Activated T-helper 2 cell treated with anti-CD3 and anti-CD28 coated beads, Interferon-gamma antibody, Interleukin-2, Interleukin-4, amounts not matched to agents 10 μg/mL and 5 μg/mL and 100 μg/mL, durations not matched to agents 14 hours and 24 hours and 36 hours (primary cell): ENCODE measurements at regions not wholly inside any gene's neighbourhood (a gene's known extent, or its start where the extent isn't known, plus 50 kb on each side); places are given as distances from the start of the nearest gene placed in this dataset.

Experiments
- DNase-seq: peaks from one replicate; pipeline ENCODE4 v3.0.0; 2021; ENCODE audit warnings: low spot score
- H3K27ac Mint-ChIP-seq: one replicate; pipeline ENCODE4 v1.8.0; 2021; ENCODE audit warnings: mixed read lengths
- H3K27me3 Mint-ChIP-seq: one replicate; pipeline ENCODE4 v1.8.0; 2021; ENCODE audit warnings: low read depth, mixed read lengths
- H3K36me3 Mint-ChIP-seq: one replicate; pipeline ENCODE4 v1.8.0; 2021; ENCODE audit warnings: low read depth, mixed read lengths
- H3K4me1 Mint-ChIP-seq: one replicate; pipeline ENCODE4 v1.8.0; 2021; ENCODE audit warnings: low read depth, mixed read lengths
- H3K4me3 Mint-ChIP-seq: one replicate; pipeline ENCODE4 v1.8.0; 2021; ENCODE audit warnings: low read depth, mild to moderate bottlenecking, moderate library complexity, mixed read lengths
- H3K9me3 Mint-ChIP-seq: one replicate; pipeline ENCODE4 v1.8.0; 2021; ENCODE audit warnings: mixed read lengths
- intact Hi-C: fragments of 100-400 bp; cut with micrococcal nuclease; formaldehyde crosslinking; loops from one replicate; pipeline ENCODE4 v1.15.1; 2023

GRCh38 chr1:38787041-38787440 lies 72.5 kb downstream of the RRAGC start:
- Mint-ChIP-seq H3K27ac (no peak overlapping the region), H3K36me3 (no peaks in the 10 kb centered on the region), H3K9me3 (no peaks in the 10 kb centered on the region), H3K4me1 (no peaks in the 10 kb centered on the region), H3K27me3 (peaks cover 42% of the 10 kb centered on the region), H3K4me3 (no peak overlapping the region)
- DNase-seq = no peak
- intact Hi-C loops = no loop called here

GRCh38 chr1:38786040-38786436 lies 73.5 kb downstream of the RRAGC start:
- no peaks in the 10 kb centered on the region for H3K9me3 Mint-ChIP-seq
- H3K27me3 Mint-ChIP-seq = peaks cover 52% of the 10 kb centered on the region
- H3K4me3 Mint-ChIP-seq = no peak overlapping the region
- DNase-seq = no peak
- no peak overlapping the region for H3K27ac Mint-ChIP-seq
- intact Hi-C loops = no loop called here
- H3K4me1 Mint-ChIP-seq = no peaks in the 10 kb centered on the region
- H3K36me3 Mint-ChIP-seq = no peaks in the 10 kb centered on the region

GRCh38 chr1:38785285-38786039 lies 74.1 kb downstream of the RRAGC start:
- no peak for DNase-seq
- Mint-ChIP-seq H3K4me1 (no peaks in the 10 kb centered on the region), H3K9me3 (no peaks in the 10 kb centered on the region), H3K36me3 (no peaks in the 10 kb centered on the region), H3K4me3 (no peak overlapping the region), H3K27me3 (peaks cover 52% of the 10 kb centered on the region), H3K27ac (no peak overlapping the region)
- intact Hi-C loops = no loop called here

- Mint-ChIP-seq H3K36me3 (no peaks in the 10 kb centered on the region), H3K9me3 (no peaks in the 10 kb centered on the region), H3K4me3 (no peak overlapping the region), H3K4me1 (no peaks in the 10 kb centered on the region), H3K27me3 (peaks cover 55% of the 10 kb centered on the region), H3K27ac (no peak overlapping the region)
- intact Hi-C loops = no loop called here
- no peak for DNase-seq
Measured at GRCh38 chr1:38784452-38785284, 74.9 kb downstream of the RRAGC start.

- H3K4me1 Mint-ChIP-seq = no peaks in the 10 kb centered on the region
- no peak overlapping the region for H3K27ac Mint-ChIP-seq
- no peaks in the 10 kb centered on the region for H3K36me3 Mint-ChIP-seq
- H3K4me3 Mint-ChIP-seq = no peak overlapping the region
- peaks cover 49% of the 10 kb centered on the region for H3K27me3 Mint-ChIP-seq
- no peak for DNase-seq
- intact Hi-C loops = no loop called here
- H3K9me3 Mint-ChIP-seq = no peaks in the 10 kb centered on the region
Measured at GRCh38 chr1:38783640-38784229, 75.8 kb downstream of the RRAGC start.

- no peaks in the 10 kb centered on the region for H3K36me3 Mint-ChIP-seq
- H3K9me3 Mint-ChIP-seq = no peaks in the 10 kb centered on the region
- peaks cover 1% of the 10 kb centered on the region for H3K4me1 Mint-ChIP-seq
- no peak for DNase-seq
- no peak overlapping the region for H3K27ac Mint-ChIP-seq
- no peak overlapping the region for H3K4me3 Mint-ChIP-seq
- intact Hi-C loops = no loop called here
- peaks cover 40% of the 10 kb centered on the region for H3K27me3 Mint-ChIP-seq
Measured at GRCh38 chr1:38781872-38782617, 77.5 kb downstream of the RRAGC start.

- DNase-seq = no peak
- H3K4me1 Mint-ChIP-seq = peaks cover 1% of the 10 kb centered on the region
- no peaks in the 10 kb centered on the region for H3K36me3 Mint-ChIP-seq
- H3K9me3 Mint-ChIP-seq = no peaks in the 10 kb centered on the region
- H3K27me3 Mint-ChIP-seq = peaks cover 33% of the 10 kb centered on the region
- H3K27ac Mint-ChIP-seq = no peak overlapping the region
- intact Hi-C loops = no loop called here
- H3K4me3 Mint-ChIP-seq = no peak overlapping the region
Measured at GRCh38 chr1:38780133-38780532, 79.4 kb downstream of the RRAGC start.

GRCh38 chr1:38779491-38779890 lies 80.1 kb downstream of the RRAGC start:
- Mint-ChIP-seq H3K9me3 (no peaks in the 10 kb centered on the region), H3K36me3 (no peaks in the 10 kb centered on the region), H3K4me1 (peaks cover 1% of the 10 kb centered on the region), H3K27me3 (peaks cover 31% of the 10 kb centered on the region), H3K4me3 (no peak overlapping the region), H3K27ac (no peak overlapping the region)
- no peak for DNase-seq
- intact Hi-C loops = no loop called here

GRCh38 chr1:38778521-38778920 lies 81.1 kb downstream of the RRAGC start:
- Mint-ChIP-seq H3K9me3 (no peaks in the 10 kb centered on the region), H3K27me3 (peaks cover 25% of the 10 kb centered on the region), H3K4me3 (no peak overlapping the region), H3K4me1 (peaks cover 1% of the 10 kb centered on the region), H3K27ac (no peak overlapping the region), H3K36me3 (no peaks in the 10 kb centered on the region)
- intact Hi-C loops = no loop called here
- DNase-seq = no peak

- intact Hi-C loops = no loop called here
- Mint-ChIP-seq H3K36me3 (no peaks in the 10 kb centered on the region), H3K27me3 (peaks cover 24% of the 10 kb centered on the region), H3K4me3 (no peak overlapping the region), H3K4me1 (peaks cover 1% of the 10 kb centered on the region), H3K9me3 (no peaks in the 10 kb centered on the region), H3K27ac (no peak overlapping the region)
- no peak for DNase-seq
Measured at GRCh38 chr1:38778051-38778450, 81.5 kb downstream of the RRAGC start.

GRCh38 chr1:38777464-38777957 lies 82.1 kb downstream of the RRAGC start:
- H3K4me1 Mint-ChIP-seq = peaks cover 1% of the 10 kb centered on the region
- peaks cover 21% of the 10 kb centered on the region for H3K27me3 Mint-ChIP-seq
- intact Hi-C loops = no loop called here
- DNase-seq = no peak
- H3K27ac Mint-ChIP-seq = no peak overlapping the region
- no peaks in the 10 kb centered on the region for H3K9me3 Mint-ChIP-seq
- no peak overlapping the region for H3K4me3 Mint-ChIP-seq
- no peaks in the 10 kb centered on the region for H3K36me3 Mint-ChIP-seq

- intact Hi-C loops = no loop called here
- H3K4me1 Mint-ChIP-seq = peaks cover 1% of the 10 kb centered on the region
- H3K36me3 Mint-ChIP-seq = no peaks in the 10 kb centered on the region
- H3K27ac Mint-ChIP-seq = no peak overlapping the region
- no peak for DNase-seq
- no peak overlapping the region for H3K4me3 Mint-ChIP-seq
- H3K9me3 Mint-ChIP-seq = no peaks in the 10 kb centered on the region
- peaks cover 13% of the 10 kb centered on the region for H3K27me3 Mint-ChIP-seq
Measured at GRCh38 chr1:38776466-38777065, 83.0 kb downstream of the RRAGC start.
